Activated naive CD8-positive, alpha-beta T cell treated with anti-CD3 and anti-CD28 coated beads for 36 hours (primary cell): ENCODE measurements at regions not wholly inside any gene's neighbourhood (a gene's known extent, or its start where the extent isn't known, plus 50 kb on each side); places are given as distances from the start of the nearest gene placed in this dataset.

ENCODE experiments used
- DNase-seq: peaks from one replicate; pipeline ENCODE4 v3.0.0; 2021
- H3K27ac Mint-ChIP-seq: one replicate; pipeline ENCODE4 v1.8.0; 2022; ENCODE audit warnings: mild to moderate bottlenecking, moderate library complexity, mixed read lengths
- H3K27me3 Mint-ChIP-seq: one replicate; pipeline ENCODE4 v1.8.0; 2022; ENCODE audit warnings: mild to moderate bottlenecking, mixed read lengths
- H3K36me3 Mint-ChIP-seq: one replicate; pipeline ENCODE4 v1.8.0; 2021; ENCODE audit warnings: mild to moderate bottlenecking, mixed read lengths
- H3K4me1 Mint-ChIP-seq: one replicate; pipeline ENCODE4 v1.8.0; 2021; ENCODE audit warnings: mixed read lengths
- H3K4me3 Mint-ChIP-seq: one replicate; pipeline ENCODE4 v1.8.0; 2022; ENCODE audit warnings: mild to moderate bottlenecking, moderate library complexity, mixed read lengths
- H3K9me3 Mint-ChIP-seq: one replicate; pipeline ENCODE4 v1.8.0; 2022; ENCODE audit warnings: mixed read lengths

DNA sequence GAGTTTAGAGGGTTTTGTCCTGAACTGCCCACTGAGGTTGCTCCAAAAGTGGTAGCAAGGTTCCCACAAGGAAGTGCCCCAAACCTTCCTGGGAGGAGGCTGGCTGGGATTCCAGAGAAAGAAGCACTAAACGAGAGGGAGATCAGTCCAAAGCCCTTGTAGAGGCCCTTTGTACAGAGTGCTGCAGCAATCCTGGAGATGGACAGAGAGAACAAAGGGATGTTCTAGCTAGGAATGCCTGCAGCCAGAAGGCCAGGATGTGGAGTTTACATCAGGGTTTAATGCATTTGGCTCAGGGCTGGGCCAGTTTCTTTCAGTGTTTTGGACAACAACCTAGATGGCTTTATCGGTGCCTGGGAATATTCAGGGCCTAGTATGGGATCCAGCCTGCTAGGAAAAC is 2155.1 kb upstream of the AGA start:
- H3K4me3 Mint-ChIP-seq, result no peak overlapping the region
- no peaks in the 10 kb centered on the region for H3K9me3 Mint-ChIP-seq
- H3K4me1 Mint-ChIP-seq, result no peaks in the 10 kb centered on the region
- no peaks in the 10 kb centered on the region for H3K27me3 Mint-ChIP-seq
- H3K27ac Mint-ChIP-seq, result no peak overlapping the region
- no peak for DNase-seq
- H3K36me3 Mint-ChIP-seq, result no peaks in the 10 kb centered on the region

DNA sequence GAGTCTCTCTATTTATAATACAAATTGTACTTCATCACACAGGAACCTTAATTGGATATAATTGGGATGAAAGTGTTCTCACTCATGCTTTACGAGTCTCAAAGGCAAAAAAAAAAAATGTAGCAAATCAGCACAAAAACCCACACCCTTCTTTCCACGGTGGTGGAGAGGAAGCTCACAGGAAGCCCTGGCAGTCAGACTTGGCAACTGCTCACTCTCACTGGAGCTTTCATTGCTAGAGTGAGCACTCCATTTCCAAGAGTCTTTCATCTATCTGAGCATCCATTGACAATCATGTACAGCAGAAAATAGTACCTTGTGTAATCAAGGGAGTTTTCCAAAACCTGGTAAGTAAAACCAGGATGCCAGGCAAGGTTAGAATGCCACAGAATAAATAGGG is 2159.4 kb upstream of the AGA start:
- no peak overlapping the region for H3K4me3 Mint-ChIP-seq
- H3K27ac Mint-ChIP-seq, result no peak overlapping the region
- no peaks in the 10 kb centered on the region for H3K27me3 Mint-ChIP-seq
- peaks cover 1% of the 10 kb centered on the region for H3K9me3 Mint-ChIP-seq
- H3K4me1 Mint-ChIP-seq, result no peaks in the 10 kb centered on the region
- no peaks in the 10 kb centered on the region for H3K36me3 Mint-ChIP-seq
- no peak for DNase-seq

DNA sequence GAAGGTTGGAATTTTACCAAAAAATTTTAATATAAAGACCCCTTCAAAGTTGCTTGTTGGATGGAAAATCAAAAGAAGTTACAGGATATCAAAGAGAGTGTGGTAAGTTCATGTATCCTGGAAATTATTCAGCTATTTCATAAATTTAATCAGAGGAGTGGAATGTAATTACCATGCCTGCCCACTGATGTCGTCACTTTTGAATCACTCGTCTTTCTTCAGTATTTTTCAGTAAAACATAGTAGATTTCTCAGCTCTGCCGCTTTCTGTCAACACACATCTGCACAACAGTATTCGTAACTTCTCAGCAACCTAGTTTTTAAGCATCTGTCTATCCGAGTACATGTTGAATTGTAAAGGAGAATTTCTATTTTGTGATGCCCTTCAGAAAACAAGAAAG is 2163.0 kb upstream of the AGA start:
- Mint-ChIP-seq H3K36me3 (no peaks in the 10 kb centered on the region), H3K4me1 (no peaks in the 10 kb centered on the region), H3K9me3 (peaks cover 1% of the 10 kb centered on the region), H3K27ac (no peak overlapping the region), H3K4me3 (no peak overlapping the region), H3K27me3 (no peaks in the 10 kb centered on the region)
- DNase-seq, result no peak

DNA sequence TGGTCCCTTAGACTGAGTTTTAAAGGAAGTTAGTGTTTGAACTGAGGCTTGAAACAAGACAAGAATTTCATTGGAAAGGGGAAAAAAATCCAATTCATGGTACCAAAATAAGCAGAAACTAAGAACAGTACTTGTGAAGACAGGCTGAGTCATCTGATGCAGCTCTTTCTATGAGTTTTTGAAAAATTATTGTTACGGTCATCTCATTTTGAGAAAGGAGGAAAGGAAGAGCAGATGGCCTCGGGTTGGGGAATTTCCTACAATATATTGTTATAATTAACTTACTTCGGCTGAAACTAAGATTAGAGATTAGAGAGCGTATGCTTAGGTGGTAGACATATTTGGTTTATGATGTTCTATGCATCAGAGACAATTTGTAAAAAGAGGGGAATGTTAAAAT is 2164.8 kb upstream of the AGA start:
- Mint-ChIP-seq H3K27ac (no peak overlapping the region), H3K27me3 (no peaks in the 10 kb centered on the region), H3K9me3 (peaks cover 1% of the 10 kb centered on the region), H3K36me3 (no peaks in the 10 kb centered on the region), H3K4me3 (no peak overlapping the region), H3K4me1 (no peaks in the 10 kb centered on the region)
- DNase-seq, result no peak

DNA sequence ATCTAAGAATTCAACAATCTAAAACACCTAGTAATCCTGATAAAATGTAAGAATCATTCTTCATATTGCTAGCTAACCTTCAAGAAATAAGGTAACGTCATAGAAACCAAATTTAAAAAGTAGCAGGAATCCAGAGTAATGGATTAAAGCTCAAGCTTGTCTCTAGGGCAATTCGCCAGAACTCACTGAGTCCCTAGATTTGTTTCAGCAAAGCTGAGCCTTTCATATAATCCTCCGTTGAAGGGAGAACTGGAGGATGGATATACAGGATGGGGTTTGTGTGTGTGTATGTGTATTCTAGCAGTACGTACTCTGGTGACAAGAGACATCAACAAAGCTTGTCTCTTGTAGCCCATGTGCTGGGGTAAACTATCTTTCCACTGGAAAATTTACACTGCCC is 2173.5 kb upstream of the AGA start:
- Mint-ChIP-seq H3K36me3 (no peaks in the 10 kb centered on the region), H3K27ac (no peak overlapping the region), H3K9me3 (peaks cover 5% of the 10 kb centered on the region), H3K4me3 (no peak overlapping the region), H3K4me1 (no peaks in the 10 kb centered on the region), H3K27me3 (no peaks in the 10 kb centered on the region)
- DNase-seq, result no peak

DNA sequence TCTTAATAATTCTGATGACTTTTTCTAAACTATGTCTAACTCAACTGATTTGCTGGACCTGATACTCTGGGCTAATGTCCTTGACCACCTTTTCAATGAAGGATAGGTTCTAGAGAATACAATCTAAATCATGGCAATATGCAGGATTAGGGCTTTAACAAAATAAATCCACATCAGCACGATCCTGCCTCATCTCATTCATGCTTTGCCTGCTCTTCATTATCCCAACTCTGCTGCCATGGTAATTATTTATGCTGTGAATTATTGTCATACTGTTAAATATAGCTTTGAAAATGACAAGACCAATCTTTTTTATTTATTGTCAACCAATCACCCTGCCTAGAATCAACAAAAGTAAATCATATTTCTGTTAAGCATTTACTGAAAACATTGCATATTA is 2176.7 kb upstream of the AGA start:
- H3K27ac Mint-ChIP-seq, result no peak overlapping the region
- H3K36me3 Mint-ChIP-seq, result no peaks in the 10 kb centered on the region
- no peak for DNase-seq
- H3K4me1 Mint-ChIP-seq, result no peaks in the 10 kb centered on the region
- no peaks in the 10 kb centered on the region for H3K9me3 Mint-ChIP-seq
- H3K4me3 Mint-ChIP-seq, result no peak overlapping the region
- H3K27me3 Mint-ChIP-seq, result no peaks in the 10 kb centered on the region

DNA sequence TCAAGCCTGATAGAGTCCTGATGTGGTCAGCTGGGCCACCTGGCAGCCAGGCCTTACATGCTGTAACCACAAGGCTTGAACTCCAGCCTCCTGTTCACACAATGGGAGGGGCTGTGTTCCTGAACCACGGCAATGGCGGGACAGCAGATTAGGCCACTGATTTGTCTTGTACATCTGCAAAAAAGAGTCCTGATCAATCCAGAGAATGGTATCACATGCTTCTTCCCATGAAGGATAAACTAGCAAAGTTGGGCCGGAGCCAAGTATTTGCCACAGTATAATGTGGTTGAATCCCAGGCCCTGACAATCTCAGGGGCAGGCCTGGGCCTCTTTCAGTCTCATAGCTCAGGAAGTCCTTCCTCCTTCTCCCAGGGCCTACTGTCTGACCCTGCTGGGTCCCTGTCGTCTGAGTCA is 2182.5 kb upstream of the AGA start:
- DNase-seq, result no peak

DNA sequence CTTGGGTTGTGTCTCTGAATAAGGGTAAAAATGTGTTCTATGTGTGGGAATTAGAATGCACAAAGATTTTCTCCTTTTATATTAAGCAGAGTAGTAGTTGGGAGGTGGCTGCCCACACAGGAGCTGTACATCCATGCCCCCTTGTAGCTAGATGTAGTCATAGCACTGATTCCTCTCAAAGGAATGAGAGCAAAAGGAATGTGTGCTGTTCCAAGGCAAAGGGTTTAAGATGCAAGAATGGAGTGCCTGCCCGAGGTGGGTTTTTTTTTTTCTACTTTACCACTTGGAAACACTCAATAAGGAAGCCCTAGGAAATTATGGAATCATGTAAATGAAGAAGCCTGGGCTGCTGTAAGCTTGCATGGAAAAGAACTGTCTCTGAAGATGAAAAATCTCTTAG is 2183.2 kb upstream of the AGA start:
- Mint-ChIP-seq H3K4me3 (no peak overlapping the region), H3K27me3 (no peaks in the 10 kb centered on the region), H3K27ac (no peak overlapping the region), H3K36me3 (no peaks in the 10 kb centered on the region), H3K9me3 (no peaks in the 10 kb centered on the region), H3K4me1 (no peaks in the 10 kb centered on the region)
- DNase-seq, result no peak

More for the DNA sequence above, 2182.5 kb upstream of the AGA start:
- H3K4me1 Mint-ChIP-seq, result no peaks in the 10 kb centered on the region
- H3K27ac Mint-ChIP-seq, result no peak overlapping the region
- no peaks in the 10 kb centered on the region for H3K36me3 Mint-ChIP-seq
- H3K27me3 Mint-ChIP-seq, result no peaks in the 10 kb centered on the region
- H3K9me3 Mint-ChIP-seq, result no peaks in the 10 kb centered on the region
- no peak overlapping the region for H3K4me3 Mint-ChIP-seq

DNA sequence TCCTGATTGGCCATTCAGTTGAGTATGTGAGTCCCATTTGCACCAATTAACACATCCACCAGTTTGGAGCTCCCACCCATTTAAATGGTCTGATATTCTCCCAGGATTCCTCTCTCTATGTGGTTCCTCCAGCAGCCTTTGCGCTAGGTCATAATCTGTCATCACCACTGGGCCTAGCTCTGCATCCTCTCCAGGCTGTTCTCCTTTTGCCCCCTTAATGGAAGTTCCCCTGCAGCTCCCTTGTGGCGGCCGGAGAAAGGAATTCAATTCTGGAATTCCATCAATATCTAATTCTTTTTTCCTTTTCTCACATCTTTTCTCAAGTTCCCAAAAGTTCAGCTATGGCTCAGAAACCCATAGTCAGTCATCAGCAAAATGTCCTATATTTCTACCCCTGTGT is 2184.4 kb upstream of the AGA start:
- Mint-ChIP-seq H3K36me3 (no peaks in the 10 kb centered on the region), H3K27me3 (no peaks in the 10 kb centered on the region), H3K4me1 (no peaks in the 10 kb centered on the region), H3K4me3 (no peak overlapping the region), H3K9me3 (no peaks in the 10 kb centered on the region), H3K27ac (no peak overlapping the region)
- no peak for DNase-seq

DNA sequence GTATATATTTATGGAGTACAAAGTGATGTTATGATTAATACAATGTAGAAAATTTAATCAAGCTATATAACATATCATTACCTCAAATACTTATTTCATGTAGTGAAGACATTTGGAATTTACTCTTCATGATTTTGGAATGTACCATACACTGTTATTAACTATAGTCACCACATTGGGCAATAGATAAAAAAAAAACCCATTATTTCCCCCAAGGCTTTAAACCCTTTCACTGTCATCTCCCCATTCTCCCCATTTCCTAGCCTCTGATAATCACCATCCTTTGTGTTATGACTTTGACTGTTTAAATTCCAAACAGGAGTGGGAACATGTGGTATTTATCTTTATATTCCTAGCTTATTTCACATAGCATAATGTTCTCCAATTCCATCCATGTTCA is 2189.1 kb upstream of the AGA start:
- Mint-ChIP-seq H3K27ac (no peak overlapping the region), H3K9me3 (no peaks in the 10 kb centered on the region), H3K36me3 (no peaks in the 10 kb centered on the region), H3K27me3 (no peaks in the 10 kb centered on the region), H3K4me3 (no peak overlapping the region), H3K4me1 (no peaks in the 10 kb centered on the region)
- no peak for DNase-seq

DNA sequence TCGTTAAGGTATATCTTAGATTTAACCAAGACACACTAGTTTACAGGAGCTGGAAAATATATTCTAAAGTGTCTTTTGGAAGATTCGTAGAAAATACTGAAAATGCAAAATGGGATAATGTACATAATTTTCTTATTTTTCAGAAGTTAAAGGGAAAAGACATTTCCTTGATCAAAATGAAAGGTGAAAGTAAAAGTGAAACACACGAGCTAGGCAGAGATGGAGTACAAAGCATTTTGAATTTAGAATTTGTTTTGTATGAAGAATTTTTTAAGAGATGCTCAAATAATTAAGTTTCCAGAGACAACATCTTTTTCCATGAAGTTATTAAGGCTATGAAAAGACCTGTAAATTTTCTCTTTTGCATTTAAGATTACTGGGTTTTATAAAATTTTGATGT is 2192.6 kb upstream of the AGA start:
- peaks cover 4% of the 10 kb centered on the region for H3K9me3 Mint-ChIP-seq
- no peaks in the 10 kb centered on the region for H3K4me1 Mint-ChIP-seq
- no peak overlapping the region for H3K4me3 Mint-ChIP-seq
- no peaks in the 10 kb centered on the region for H3K36me3 Mint-ChIP-seq
- no peak for DNase-seq
- H3K27ac Mint-ChIP-seq, result no peak overlapping the region
- no peaks in the 10 kb centered on the region for H3K27me3 Mint-ChIP-seq

DNA sequence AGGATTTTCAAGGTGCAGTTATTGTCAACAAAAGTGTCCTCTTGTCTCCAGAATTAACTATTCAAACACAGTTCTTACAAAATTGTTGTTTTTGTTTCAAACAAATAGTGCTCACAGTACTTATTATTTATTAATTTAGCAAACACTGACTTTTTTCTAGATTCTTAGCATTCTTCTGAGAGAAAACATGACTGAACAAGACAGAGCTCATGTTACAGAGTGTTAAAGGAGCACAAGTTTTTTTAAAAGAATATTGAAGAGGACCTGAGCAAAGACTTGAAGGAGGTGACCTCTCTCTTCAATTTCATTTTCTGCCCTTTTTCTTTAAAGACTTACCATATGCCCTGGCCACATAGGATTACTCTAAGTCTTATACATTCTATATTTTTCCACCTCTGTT is 2220.3 kb upstream of the AGA start:
- Mint-ChIP-seq H3K27ac (no peak overlapping the region), H3K4me1 (no peaks in the 10 kb centered on the region), H3K9me3 (peaks cover 8% of the 10 kb centered on the region)

DNA sequence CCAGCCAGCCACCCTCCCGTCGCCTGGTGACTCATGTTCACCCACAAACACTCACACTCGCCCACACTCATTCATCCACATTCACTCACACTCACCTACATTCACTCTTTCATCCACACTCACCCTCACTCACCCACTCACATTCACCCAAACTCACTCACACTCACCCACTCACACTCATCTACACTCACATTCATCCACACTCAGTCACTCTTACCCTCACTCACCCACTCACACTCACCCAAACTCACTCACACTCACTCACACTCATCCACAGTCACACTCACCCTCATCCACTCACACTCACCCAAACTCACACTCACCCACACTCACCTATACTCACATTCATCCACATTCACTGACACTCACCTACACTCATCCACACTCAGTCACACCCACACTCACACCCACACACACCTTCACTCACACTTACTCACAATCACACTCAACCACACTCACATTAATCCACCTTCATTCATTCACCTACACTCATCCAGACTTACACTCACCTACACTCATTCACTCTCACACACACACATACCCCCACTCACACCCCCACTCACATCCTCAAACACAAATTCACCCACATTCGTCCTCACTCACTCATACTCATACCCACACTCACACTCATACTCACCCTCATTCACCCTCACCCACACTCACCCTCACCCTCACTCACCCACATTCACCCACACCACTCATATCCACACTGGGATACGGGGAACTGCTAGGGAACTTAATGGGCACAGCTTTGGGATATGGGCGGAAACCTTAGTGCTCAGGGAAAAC is 2221.6 kb upstream of the AGA start:
- Mint-ChIP-seq H3K27ac (no peak overlapping the region), H3K4me3 (no peak overlapping the region), H3K36me3 (no peaks in the 10 kb centered on the region), H3K4me1 (no peaks in the 10 kb centered on the region), H3K9me3 (peaks cover 8% of the 10 kb centered on the region), H3K27me3 (no peaks in the 10 kb centered on the region)
- no peak for DNase-seq

More for the DNA sequence above, 2220.3 kb upstream of the AGA start:
- Mint-ChIP-seq H3K4me3 (no peak overlapping the region), H3K36me3 (no peaks in the 10 kb centered on the region), H3K27me3 (no peaks in the 10 kb centered on the region)
- DNase-seq, result no peak

DNA sequence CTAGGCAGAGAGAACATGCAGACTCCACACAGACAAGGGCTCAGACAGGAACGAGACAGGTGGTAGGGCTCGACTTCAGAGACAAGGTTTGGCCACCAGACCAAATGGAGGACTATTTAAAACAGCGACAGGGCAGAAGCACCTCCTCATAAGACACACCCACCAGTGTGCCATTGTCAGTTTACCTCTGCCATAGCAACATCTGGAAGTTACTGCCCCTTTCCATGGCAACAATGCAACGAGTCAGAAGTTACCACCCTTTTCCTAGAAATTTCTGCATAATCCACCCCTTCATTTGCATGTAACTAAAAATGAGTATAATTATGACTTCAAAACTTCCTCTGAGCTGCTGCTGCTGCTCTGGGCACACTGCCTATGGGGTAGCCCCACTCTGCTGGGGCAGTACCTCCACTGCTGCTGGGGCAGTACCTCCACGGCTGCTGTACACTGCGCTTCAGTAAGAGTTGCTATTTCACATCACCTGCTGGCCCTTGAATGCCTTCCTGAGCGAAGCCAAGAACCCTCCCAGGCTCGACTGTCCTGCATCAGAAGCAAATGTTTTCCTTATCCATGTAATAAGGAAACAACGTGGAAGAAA is 2222.3 kb upstream of the AGA start:
- Mint-ChIP-seq H3K27me3 (no peaks in the 10 kb centered on the region), H3K4me1 (no peaks in the 10 kb centered on the region), H3K27ac (no peak overlapping the region), H3K9me3 (peaks cover 8% of the 10 kb centered on the region), H3K4me3 (no peak overlapping the region), H3K36me3 (no peaks in the 10 kb centered on the region)
- DNase-seq, result no peak

DNA sequence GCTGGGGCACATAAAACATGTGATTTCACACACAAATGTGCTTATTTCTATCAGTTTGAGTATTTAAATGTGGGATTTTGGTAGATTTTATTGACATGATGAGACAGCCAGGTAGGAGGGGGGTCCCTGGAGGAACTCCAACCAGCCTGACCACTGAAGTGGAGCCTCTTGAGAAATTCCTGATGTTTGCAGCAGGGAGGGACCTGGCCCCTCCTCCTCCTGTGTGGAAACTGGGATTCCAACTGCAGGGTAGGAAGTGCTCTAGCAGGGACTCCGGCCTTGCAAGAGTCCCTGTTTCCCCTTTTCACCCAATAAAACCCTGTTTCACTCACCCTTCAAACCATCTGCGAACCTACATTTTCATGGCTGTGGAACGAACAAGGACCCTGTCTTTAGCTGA is 2224.0 kb upstream of the AGA start:
- no peaks in the 10 kb centered on the region for H3K4me1 Mint-ChIP-seq
- no peak overlapping the region for H3K4me3 Mint-ChIP-seq
- peaks cover 9% of the 10 kb centered on the region for H3K9me3 Mint-ChIP-seq
- no peak for DNase-seq
- no peak overlapping the region for H3K27ac Mint-ChIP-seq
- H3K36me3 Mint-ChIP-seq, result no peaks in the 10 kb centered on the region
- H3K27me3 Mint-ChIP-seq, result no peaks in the 10 kb centered on the region

DNA sequence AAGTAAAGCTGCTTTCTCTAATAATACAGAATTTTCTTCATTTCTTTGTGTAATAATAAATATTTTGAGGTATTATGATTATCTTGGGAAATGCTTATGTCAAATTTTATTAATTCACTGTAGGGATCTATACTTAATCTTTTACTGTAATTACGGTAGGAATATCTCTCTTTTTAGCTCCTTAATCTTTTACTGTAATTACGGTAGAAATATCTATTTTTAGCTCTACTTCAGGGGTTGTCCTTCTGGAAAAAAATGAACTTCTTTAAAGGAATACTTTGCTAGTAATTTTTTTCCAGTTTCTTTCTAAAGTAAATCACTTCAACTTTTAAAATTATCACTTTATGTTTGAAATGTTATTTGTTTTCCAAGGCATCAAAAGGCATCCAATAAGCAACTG is 2229.4 kb upstream of the AGA start:
- Mint-ChIP-seq H3K27ac (no peak overlapping the region), H3K9me3 (peaks cover 12% of the 10 kb centered on the region), H3K4me1 (no peaks in the 10 kb centered on the region), H3K36me3 (no peaks in the 10 kb centered on the region), H3K27me3 (no peaks in the 10 kb centered on the region), H3K4me3 (no peak overlapping the region)
- DNase-seq, result no peak
